ENCODE measurements at regions not wholly inside any gene's neighbourhood (a gene's known extent, or its start where the extent isn't known, plus 50 kb on each side); places are given as distances from the start of the nearest gene placed in this dataset.

- ATAC-seq (ENCODE audit: low read depth in 2 of 2) (no peak), DNase-seq (no peak)
- no peaks in the 10 kb centered on the region for H3K9me3 Mint-ChIP-seq
- H3K4me1 Mint-ChIP-seq: peaks cover 0 to 5% (median 2%) of the 10 kb centered on the region in 4 donors
- Histone ChIP-seq H3K9me3 (ENCODE audit: control insufficient read depth in 2 of 2, low read length in 2 of 2) (no peaks in the 10 kb centered on the region), H3K27ac (ENCODE audit: insufficient read depth, low read length, poor library complexity, severe bottlenecking) (no peak overlapping the region), H3K27me3 (ENCODE audit: control insufficient read depth, insufficient read depth, low read length) (no peaks in the 10 kb centered on the region), H3K4me3 (ENCODE audit: low read depth, low read length) (no peak overlapping the region), H3K4me1 (ENCODE audit: control insufficient read depth, insufficient read depth, low read length, poor library complexity, severe bottlenecking) (no peaks in the 10 kb centered on the region), H3K36me3 (ENCODE audit: control insufficient read depth, insufficient read depth, low read length) (no peaks in the 10 kb centered on the region)
- no peak overlapping the region for H3K27ac Mint-ChIP-seq
- no peak overlapping the region for H3K4me3 Mint-ChIP-seq
- H3K27me3 Mint-ChIP-seq: peaks cover 9% of the 10 kb centered on the region
- H3K36me3 Mint-ChIP-seq: no peaks in the 10 kb centered on the region
Measured at GRCh38 chr12:47591795-47592194, 114.0 kb downstream of the RPAP3 start.

GRCh38 chr12:47591361-47591791 lies 114.5 kb downstream of the RPAP3 start:
- ATAC-seq (ENCODE audit: low read depth in 2 of 2) (no peak), DNase-seq (no peak)
- Histone ChIP-seq H3K4me1 (ENCODE audit: control insufficient read depth, insufficient read depth, low read length, poor library complexity, severe bottlenecking) (no peaks in the 10 kb centered on the region), H3K27me3 (ENCODE audit: control insufficient read depth, insufficient read depth, low read length) (no peaks in the 10 kb centered on the region), H3K9me3 (ENCODE audit: control insufficient read depth in 2 of 2, low read length in 2 of 2) (no peaks in the 10 kb centered on the region), H3K4me3 (ENCODE audit: low read depth, low read length) (no peak overlapping the region), H3K27ac (ENCODE audit: insufficient read depth, low read length, poor library complexity, severe bottlenecking) (no peak overlapping the region), H3K36me3 (ENCODE audit: control insufficient read depth, insufficient read depth, low read length) (no peaks in the 10 kb centered on the region)
- Mint-ChIP-seq H3K4me1 (peaks cover 0 to 5% (median 2%) of the 10 kb centered on the region in 4 donors), H3K27me3 (peaks cover 9% of the 10 kb centered on the region), H3K36me3 (no peaks in the 10 kb centered on the region), H3K4me3 (no peak overlapping the region), H3K9me3 (no peaks in the 10 kb centered on the region), H3K27ac (no peak overlapping the region)

GRCh38 chr12:47590771-47591360 lies 115.0 kb downstream of the RPAP3 start:
- Mint-ChIP-seq H3K36me3 (no peaks in the 10 kb centered on the region), H3K27ac (no peak overlapping the region), H3K4me1 (peaks cover 0 to 5% (median 2%) of the 10 kb centered on the region in 4 donors), H3K27me3 (peaks cover 9% of the 10 kb centered on the region), H3K9me3 (no peaks in the 10 kb centered on the region), H3K4me3 (no peak overlapping the region)
- Histone ChIP-seq H3K27me3 (ENCODE audit: control insufficient read depth, insufficient read depth, low read length) (no peaks in the 10 kb centered on the region), H3K27ac (ENCODE audit: insufficient read depth, low read length, poor library complexity, severe bottlenecking) (no peak overlapping the region), H3K36me3 (ENCODE audit: control insufficient read depth, insufficient read depth, low read length) (no peaks in the 10 kb centered on the region), H3K4me1 (ENCODE audit: control insufficient read depth, insufficient read depth, low read length, poor library complexity, severe bottlenecking) (no peaks in the 10 kb centered on the region), H3K9me3 (ENCODE audit: control insufficient read depth in 2 of 2, low read length in 2 of 2) (no peaks in the 10 kb centered on the region), H3K4me3 (ENCODE audit: low read depth, low read length) (no peak overlapping the region)
- no peak for DNase-seq
- no peak for ATAC-seq (ENCODE audit: low read depth in 2 of 2)

- H3K36me3 Mint-ChIP-seq: no peaks in the 10 kb centered on the region
- peaks cover 0 to 5% (median 2%) of the 10 kb centered on the region in 4 donors for H3K4me1 Mint-ChIP-seq
- Histone ChIP-seq H3K27ac (ENCODE audit: insufficient read depth, low read length, poor library complexity, severe bottlenecking) (no peak overlapping the region), H3K36me3 (ENCODE audit: control insufficient read depth, insufficient read depth, low read length) (no peaks in the 10 kb centered on the region), H3K4me3 (ENCODE audit: low read depth, low read length) (no peak overlapping the region), H3K9me3 (ENCODE audit: control insufficient read depth in 2 of 2, low read length in 2 of 2) (no peaks in the 10 kb centered on the region), H3K27me3 (ENCODE audit: control insufficient read depth, insufficient read depth, low read length) (no peaks in the 10 kb centered on the region), H3K4me1 (ENCODE audit: control insufficient read depth, insufficient read depth, low read length, poor library complexity, severe bottlenecking) (no peaks in the 10 kb centered on the region)
- no peak for ATAC-seq (ENCODE audit: low read depth in 2 of 2)
- H3K27ac Mint-ChIP-seq: no peak overlapping the region
- DNase-seq: no peak
- H3K27me3 Mint-ChIP-seq: peaks cover 17% of the 10 kb centered on the region
- H3K9me3 Mint-ChIP-seq: peaks cover 0 to 4% (median 0%) of the 10 kb centered on the region in 7 donors
- no peak overlapping the region for H3K4me3 Mint-ChIP-seq
Measured at GRCh38 chr12:47586952-47587669, 118.7 kb downstream of the RPAP3 start.

GRCh38 chr12:47585507-47585906 lies 120.3 kb downstream of the RPAP3 start:
- ATAC-seq (ENCODE audit: low read depth in 2 of 2) (no peak), DNase-seq (no peak)
- Histone ChIP-seq H3K36me3 (ENCODE audit: control insufficient read depth, insufficient read depth, low read length) (no peaks in the 10 kb centered on the region), H3K27ac (ENCODE audit: insufficient read depth, low read length, poor library complexity, severe bottlenecking) (no peak overlapping the region), H3K4me3 (ENCODE audit: low read depth, low read length) (no peak overlapping the region), H3K4me1 (ENCODE audit: control insufficient read depth, insufficient read depth, low read length, poor library complexity, severe bottlenecking) (no peaks in the 10 kb centered on the region), H3K9me3 (ENCODE audit: control insufficient read depth in 2 of 2, low read length in 2 of 2) (no peaks in the 10 kb centered on the region), H3K27me3 (ENCODE audit: control insufficient read depth, insufficient read depth, low read length) (no peaks in the 10 kb centered on the region)
- Mint-ChIP-seq H3K36me3 (no peaks in the 10 kb centered on the region), H3K9me3 (peaks cover 0 to 4% (median 0%) of the 10 kb centered on the region in 7 donors), H3K27ac (no peak overlapping the region), H3K4me3 (no peak overlapping the region), H3K27me3 (peaks cover 17% of the 10 kb centered on the region), H3K4me1 (peaks cover 0 to 5% (median 0%) of the 10 kb centered on the region in 4 donors)

- no peaks in the 10 kb centered on the region for H3K36me3 ChIP-seq (ENCODE audit: control insufficient read depth, insufficient read depth, low read length)
- peaks cover 20% of the 10 kb centered on the region for H3K27me3 Mint-ChIP-seq
- H3K27ac ChIP-seq (ENCODE audit: insufficient read depth, low read length, poor library complexity, severe bottlenecking): no peak overlapping the region
- H3K36me3 Mint-ChIP-seq: no peaks in the 10 kb centered on the region
- no peaks in the 10 kb centered on the region for H3K9me3 ChIP-seq (ENCODE audit: control insufficient read depth in 2 of 2, low read length in 2 of 2)
- no peak overlapping the region for H3K27ac Mint-ChIP-seq
- peaks cover 0 to 3% (median 0%) of the 10 kb centered on the region in 4 donors for H3K4me1 Mint-ChIP-seq
- H3K9me3 Mint-ChIP-seq: peaks cover 0 to 1% (median 0%) of the 10 kb centered on the region in 7 donors
- H3K27me3 ChIP-seq (ENCODE audit: control insufficient read depth, insufficient read depth, low read length): no peaks in the 10 kb centered on the region
- ATAC-seq (ENCODE audit: low read depth in 2 of 2) (no peak), DNase-seq (no peak)
- no peak overlapping the region for H3K4me3 ChIP-seq (ENCODE audit: low read depth, low read length)
- no peak overlapping the region for H3K4me3 Mint-ChIP-seq
- H3K4me1 ChIP-seq (ENCODE audit: control insufficient read depth, insufficient read depth, low read length, poor library complexity, severe bottlenecking): no peaks in the 10 kb centered on the region
Measured at GRCh38 chr12:47578836-47579235, 127.0 kb downstream of the RPAP3 start.

- no peak overlapping the region for H3K27ac Mint-ChIP-seq
Measured at GRCh38 chr12:47577206-47577989, 128.4 kb downstream of the RPAP3 start.

More at GRCh38 chr12:47577206-47577989, 128.4 kb downstream of the RPAP3 start:
- DNase-seq (no peak), ATAC-seq (ENCODE audit: low read depth in 2 of 2) (no peak)
- peaks cover 11% of the 10 kb centered on the region for H3K27me3 Mint-ChIP-seq
- H3K36me3 ChIP-seq (ENCODE audit: control insufficient read depth, insufficient read depth, low read length): no peaks in the 10 kb centered on the region
- H3K9me3 Mint-ChIP-seq: peaks cover 0 to 1% (median 0%) of the 10 kb centered on the region in 7 donors
- H3K27me3 ChIP-seq (ENCODE audit: control insufficient read depth, insufficient read depth, low read length): no peaks in the 10 kb centered on the region
- H3K9me3 ChIP-seq (ENCODE audit: control insufficient read depth in 2 of 2, low read length in 2 of 2): no peaks in the 10 kb centered on the region
- H3K4me1 Mint-ChIP-seq: peaks cover 0 to 3% (median 0%) of the 10 kb centered on the region in 4 donors
- no peak overlapping the region for H3K27ac ChIP-seq (ENCODE audit: insufficient read depth, low read length, poor library complexity, severe bottlenecking)
- H3K4me3 ChIP-seq (ENCODE audit: low read depth, low read length): no peak overlapping the region
- H3K4me3 Mint-ChIP-seq: no peak overlapping the region
- H3K4me1 ChIP-seq (ENCODE audit: control insufficient read depth, insufficient read depth, low read length, poor library complexity, severe bottlenecking): no peaks in the 10 kb centered on the region
- H3K36me3 Mint-ChIP-seq: no peaks in the 10 kb centered on the region
